A549 (cell line): ENCODE measurements at regions not wholly inside any gene's neighbourhood (a gene's known extent, or its start where the extent isn't known, plus 50 kb on each side); places are given as distances from the start of the nearest gene placed in this dataset.

ENCODE experiments used
- ESRRA ChIP-seq: fragments of 150-350 bp; IDR thresholded peaks from 2 replicates; pipeline ENCODE4 v1.6.1; 2014; ENCODE audit warnings: mild to moderate bottlenecking, low read length, borderline replicate concordance
- GATA3 ChIP-seq: IDR thresholded peaks from 2 replicates; pipeline ENCODE4 v1.6.1; 2012; ENCODE audit warnings: borderline replicate concordance
- NR3C1 ChIP-seq: fragments of >200 bp; sonication (Bioruptor Twin); formaldehyde crosslinking; IDR thresholded peaks from 3 replicates; pipeline ENCODE4 v1.6.1; 2017
- POLR2A ChIP-seq: IDR thresholded peaks from 2 replicates; pipeline ENCODE4 v1.6.1; 2012; ENCODE audit warnings: mild to moderate bottlenecking, low read length
- RARB ChIP-seq: fragments of 250-450 bp; sonication (Bioruptor Pico); IDR thresholded peaks from 2 replicates; pipeline ENCODE4 v1.8.0; 2021; ENCODE audit warnings: mild to moderate bottlenecking, moderate library complexity
- RFX5 ChIP-seq: fragments of 450-650 bp; IDR thresholded peaks from 2 replicates; pipeline ENCODE4 v1.7.1; 2014; ENCODE audit warnings: antibody characterized with exemption, mild to moderate bottlenecking, moderate library complexity
- TP53 ChIP-seq: fragments of 250-450 bp; sonication (Bioruptor Pico); IDR thresholded peaks from 2 replicates; pipeline ENCODE4 v1.5.0; 2021; ENCODE audit warnings: mild to moderate bottlenecking, moderate library complexity
- TF ChIP-seq, protein P1 (sequence below): fragments of 200-600 bp; sonication (generic); IDR thresholded peaks from 2 replicates; pipeline ENCODE4 v1.6.1; 2016; ENCODE audit warnings: antibody characterized with exemption, mild to moderate bottlenecking, moderate library complexity
- TF ChIP-seq, protein P2 (sequence below): fragments of >200 bp; sonication (Bioruptor Twin); formaldehyde crosslinking; IDR thresholded peaks from 3 replicates; pipeline ENCODE4 v1.5.1; 2016
- TF ChIP-seq, protein P3 (sequence below): IDR thresholded peaks from 2 replicates; pipeline ENCODE4 v1.6.1; 2012
- TF ChIP-seq, protein P4 (sequence below): fragments of 250-450 bp; sonication (Bioruptor Pico); IDR thresholded peaks from 2 replicates; pipeline ENCODE4 v1.5.0; 2021; ENCODE audit warnings: mild to moderate bottlenecking, moderate library complexity, borderline replicate concordance
- TF ChIP-seq, protein P5 (sequence below): fragments of 450-650 bp; IDR thresholded peaks from 2 replicates; pipeline ENCODE4 v1.6.1; 2014; ENCODE audit warnings: antibody characterized with exemption

DNA sequence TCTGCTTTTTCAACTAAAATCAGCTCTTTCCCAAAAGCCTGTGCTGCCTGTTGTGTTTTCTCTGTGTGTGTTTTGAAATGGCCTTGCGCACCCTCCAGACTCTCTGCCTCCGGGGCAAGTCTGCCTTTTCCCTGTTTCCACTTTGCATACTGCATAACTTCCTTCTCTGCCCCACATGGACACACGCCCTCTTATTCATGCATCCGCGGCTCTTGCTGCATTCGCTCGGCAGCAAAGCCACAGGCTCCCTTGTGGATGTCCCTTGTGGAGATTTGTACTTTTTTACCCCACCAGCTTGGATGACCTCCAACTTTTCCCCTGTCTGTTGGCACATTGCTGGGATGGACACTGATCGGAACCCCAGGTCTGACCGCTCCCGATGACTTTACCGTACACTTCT, 147.6 kb downstream of the ADSS2 start:
- TF ChIP-seq, protein P1, sequence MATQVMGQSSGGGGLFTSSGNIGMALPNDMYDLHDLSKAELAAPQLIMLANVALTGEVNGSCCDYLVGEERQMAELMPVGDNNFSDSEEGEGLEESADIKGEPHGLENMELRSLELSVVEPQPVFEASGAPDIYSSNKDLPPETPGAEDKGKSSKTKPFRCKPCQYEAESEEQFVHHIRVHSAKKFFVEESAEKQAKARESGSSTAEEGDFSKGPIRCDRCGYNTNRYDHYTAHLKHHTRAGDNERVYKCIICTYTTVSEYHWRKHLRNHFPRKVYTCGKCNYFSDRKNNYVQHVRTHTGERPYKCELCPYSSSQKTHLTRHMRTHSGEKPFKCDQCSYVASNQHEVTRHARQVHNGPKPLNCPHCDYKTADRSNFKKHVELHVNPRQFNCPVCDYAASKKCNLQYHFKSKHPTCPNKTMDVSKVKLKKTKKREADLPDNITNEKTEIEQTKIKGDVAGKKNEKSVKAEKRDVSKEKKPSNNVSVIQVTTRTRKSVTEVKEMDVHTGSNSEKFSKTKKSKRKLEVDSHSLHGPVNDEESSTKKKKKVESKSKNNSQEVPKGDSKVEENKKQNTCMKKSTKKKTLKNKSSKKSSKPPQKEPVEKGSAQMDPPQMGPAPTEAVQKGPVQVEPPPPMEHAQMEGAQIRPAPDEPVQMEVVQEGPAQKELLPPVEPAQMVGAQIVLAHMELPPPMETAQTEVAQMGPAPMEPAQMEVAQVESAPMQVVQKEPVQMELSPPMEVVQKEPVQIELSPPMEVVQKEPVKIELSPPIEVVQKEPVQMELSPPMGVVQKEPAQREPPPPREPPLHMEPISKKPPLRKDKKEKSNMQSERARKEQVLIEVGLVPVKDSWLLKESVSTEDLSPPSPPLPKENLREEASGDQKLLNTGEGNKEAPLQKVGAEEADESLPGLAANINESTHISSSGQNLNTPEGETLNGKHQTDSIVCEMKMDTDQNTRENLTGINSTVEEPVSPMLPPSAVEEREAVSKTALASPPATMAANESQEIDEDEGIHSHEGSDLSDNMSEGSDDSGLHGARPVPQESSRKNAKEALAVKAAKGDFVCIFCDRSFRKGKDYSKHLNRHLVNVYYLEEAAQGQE = no peak
- TF ChIP-seq, protein P2, sequence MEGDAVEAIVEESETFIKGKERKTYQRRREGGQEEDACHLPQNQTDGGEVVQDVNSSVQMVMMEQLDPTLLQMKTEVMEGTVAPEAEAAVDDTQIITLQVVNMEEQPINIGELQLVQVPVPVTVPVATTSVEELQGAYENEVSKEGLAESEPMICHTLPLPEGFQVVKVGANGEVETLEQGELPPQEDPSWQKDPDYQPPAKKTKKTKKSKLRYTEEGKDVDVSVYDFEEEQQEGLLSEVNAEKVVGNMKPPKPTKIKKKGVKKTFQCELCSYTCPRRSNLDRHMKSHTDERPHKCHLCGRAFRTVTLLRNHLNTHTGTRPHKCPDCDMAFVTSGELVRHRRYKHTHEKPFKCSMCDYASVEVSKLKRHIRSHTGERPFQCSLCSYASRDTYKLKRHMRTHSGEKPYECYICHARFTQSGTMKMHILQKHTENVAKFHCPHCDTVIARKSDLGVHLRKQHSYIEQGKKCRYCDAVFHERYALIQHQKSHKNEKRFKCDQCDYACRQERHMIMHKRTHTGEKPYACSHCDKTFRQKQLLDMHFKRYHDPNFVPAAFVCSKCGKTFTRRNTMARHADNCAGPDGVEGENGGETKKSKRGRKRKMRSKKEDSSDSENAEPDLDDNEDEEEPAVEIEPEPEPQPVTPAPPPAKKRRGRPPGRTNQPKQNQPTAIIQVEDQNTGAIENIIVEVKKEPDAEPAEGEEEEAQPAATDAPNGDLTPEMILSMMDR = no peak
- TF ChIP-seq RFX5 = no peak
- TF ChIP-seq, protein P3, sequence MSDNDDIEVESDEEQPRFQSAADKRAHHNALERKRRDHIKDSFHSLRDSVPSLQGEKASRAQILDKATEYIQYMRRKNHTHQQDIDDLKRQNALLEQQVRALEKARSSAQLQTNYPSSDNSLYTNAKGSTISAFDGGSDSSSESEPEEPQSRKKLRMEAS = no peak
- no peak for TF ChIP-seq RARB (CRISPR knock-in tag)
- TF ChIP-seq ESRRA = no peak
- TF ChIP-seq, protein P4, sequence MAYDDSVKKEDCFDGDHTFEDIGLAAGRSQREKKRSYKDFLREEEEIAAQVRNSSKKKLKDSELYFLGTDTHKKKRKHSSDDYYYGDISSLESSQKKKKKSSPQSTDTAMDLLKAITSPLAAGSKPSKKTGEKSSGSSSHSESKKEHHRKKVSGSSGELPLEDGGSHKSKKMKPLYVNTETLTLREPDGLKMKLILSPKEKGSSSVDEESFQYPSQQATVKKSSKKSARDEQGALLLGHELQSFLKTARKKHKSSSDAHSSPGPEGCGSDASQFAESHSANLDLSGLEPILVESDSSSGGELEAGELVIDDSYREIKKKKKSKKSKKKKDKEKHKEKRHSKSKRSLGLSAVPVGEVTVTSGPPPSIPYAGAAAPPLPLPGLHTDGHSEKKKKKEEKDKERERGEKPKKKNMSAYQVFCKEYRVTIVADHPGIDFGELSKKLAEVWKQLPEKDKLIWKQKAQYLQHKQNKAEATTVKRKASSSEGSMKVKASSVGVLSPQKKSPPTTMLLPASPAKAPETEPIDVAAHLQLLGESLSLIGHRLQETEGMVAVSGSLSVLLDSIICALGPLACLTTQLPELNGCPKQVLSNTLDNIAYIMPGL (CRISPR knock-in tag) = no peak
- TF ChIP-seq GATA3 = no peak
- no peak for TF ChIP-seq POLR2A
- TF ChIP-seq TP53 (CRISPR knock-in tag) = no peak
- no peak for TF ChIP-seq NR3C1
- TF ChIP-seq, protein P5, sequence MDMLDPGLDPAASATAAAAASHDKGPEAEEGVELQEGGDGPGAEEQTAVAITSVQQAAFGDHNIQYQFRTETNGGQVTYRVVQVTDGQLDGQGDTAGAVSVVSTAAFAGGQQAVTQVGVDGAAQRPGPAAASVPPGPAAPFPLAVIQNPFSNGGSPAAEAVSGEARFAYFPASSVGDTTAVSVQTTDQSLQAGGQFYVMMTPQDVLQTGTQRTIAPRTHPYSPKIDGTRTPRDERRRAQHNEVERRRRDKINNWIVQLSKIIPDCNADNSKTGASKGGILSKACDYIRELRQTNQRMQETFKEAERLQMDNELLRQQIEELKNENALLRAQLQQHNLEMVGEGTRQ = no peak
